Caco-2 (cell line): ENCODE measurements at regions not wholly inside any gene's neighbourhood (a gene's known extent, or its start where the extent isn't known, plus 50 kb on each side); places are given as distances from the start of the nearest gene placed in this dataset.
A peak's percentile ranks its signal among the peaks of the same experiment; 100 is the strongest.
"Not testable (repeated sequence)": the region's sequence is repeated elsewhere in the genome, so short reads cannot be mapped to it uniquely, and the experiment has no call there.

Source experiments
- BruUV-seq: library from RNA; stranded (reverse); fragments of 400-500 nt; replicated peaks from 2 replicates; lab custom pipeline; 2021; lab: Mats Ljungman, UMichigan
- CTCF ChIA-PET: fragments of 300-600 bp; sonication (Branson Sonifier 250); formaldehyde crosslinking; loops from one replicate; lab custom pipeline; 2022; ENCODE audit warnings: antibody characterized with exemption; lab: Charles Lee
- POLR2A ChIA-PET: fragments of 300-600 bp; sonication (Branson Sonifier 250); formaldehyde crosslinking; loops from one replicate; lab custom pipeline; 2022; ENCODE audit warnings: antibody characterized with exemption; lab: Charles Lee
- DNase-seq, 2 experiments: peaks; one replicate each; pipeline versions ENCODE4 v3.0.0 to v3.0.0-alpha.2; 2020 to 2022
- H3K27me3 ChIP-seq: replicated peaks from 2 replicates; pipeline ENCODE4 v1.6.0; 2011; ENCODE audit warnings: low read length; ENCODE audit not compliant: control insufficient read depth, insufficient read depth
- H3K36me3 ChIP-seq: 2 replicates; pipeline ENCODE4 v1.5.1; 2011; ENCODE audit warnings: low read length; ENCODE audit not compliant: control insufficient read depth, insufficient read depth
- H3K4me1 ChIP-seq: fragments of 250-450 bp; sonication (Bioruptor Pico); 2 replicates; pipeline ENCODE4 v1.5.1; 2020; ENCODE audit warnings: mild to moderate bottlenecking
- H3K4me3 ChIP-seq: 2 replicates; pipeline ENCODE4 v1.5.1; 2011; ENCODE audit warnings: low read depth, mild to moderate bottlenecking, control low read depth, low read length
- H3K9me3 ChIP-seq: fragments of 250-450 bp; sonication (Bioruptor Pico); 2 replicates; pipeline ENCODE4 v1.5.1; 2020; ENCODE audit warnings: mild to moderate bottlenecking, moderate library complexity
- H3K27ac Mint-ChIP-seq: one replicate; pipeline ENCODE4 v1.8.0; 2022; ENCODE audit warnings: mixed read lengths; ENCODE audit not compliant: unreplicated experiment
- H3K27me3 Mint-ChIP-seq: one replicate; pipeline ENCODE4 v1.8.0; 2022; ENCODE audit warnings: mixed read lengths; ENCODE audit not compliant: insufficient read depth, unreplicated experiment
- H3K36me3 Mint-ChIP-seq: one replicate; pipeline ENCODE4 v1.8.0; 2022; ENCODE audit warnings: mild to moderate bottlenecking, mixed read lengths; ENCODE audit not compliant: insufficient read depth, unreplicated experiment
- H3K4me1 Mint-ChIP-seq: one replicate; pipeline ENCODE4 v1.8.0; 2022; ENCODE audit warnings: low read depth, mixed read lengths; ENCODE audit not compliant: unreplicated experiment
- H3K4me3 Mint-ChIP-seq: one replicate; pipeline ENCODE4 v1.8.0; 2022; ENCODE audit warnings: mild to moderate bottlenecking, moderate library complexity, mixed read lengths; ENCODE audit not compliant: unreplicated experiment
- H3K9me3 Mint-ChIP-seq: one replicate; pipeline ENCODE4 v1.8.0; 2022; ENCODE audit warnings: mixed read lengths; ENCODE audit not compliant: unreplicated experiment
- intact Hi-C: fragments of 100-400 bp; cut with micrococcal nuclease; formaldehyde crosslinking; loops from one replicate; pipeline ENCODE4 v1.10.0; 2022; ENCODE audit not compliant: unreplicated experiment
- TF ChIP-seq, protein P1 (sequence below), 2 experiments: fragments of 200-600 bp in 1 of 2; IDR thresholded peaks; 1 replicate in 1 of 2; 2 replicates in 1 of 2; pipeline versions ENCODE4 v1.5.1 to v1.8.0; 2011 to 2022; ENCODE audit warnings: antibody characterized with exemption in 1 of 2, control low read depth in 1 of 2, inconsistent platforms in 1 of 2, low read depth in 1 of 2, low read length in 1 of 2, mild to moderate bottlenecking in 1 of 2, moderate library complexity in 1 of 2; ENCODE audit not compliant: insufficient read depth in 1 of 2, severe bottlenecking in 1 of 2, unreplicated experiment in 1 of 2

DNA sequence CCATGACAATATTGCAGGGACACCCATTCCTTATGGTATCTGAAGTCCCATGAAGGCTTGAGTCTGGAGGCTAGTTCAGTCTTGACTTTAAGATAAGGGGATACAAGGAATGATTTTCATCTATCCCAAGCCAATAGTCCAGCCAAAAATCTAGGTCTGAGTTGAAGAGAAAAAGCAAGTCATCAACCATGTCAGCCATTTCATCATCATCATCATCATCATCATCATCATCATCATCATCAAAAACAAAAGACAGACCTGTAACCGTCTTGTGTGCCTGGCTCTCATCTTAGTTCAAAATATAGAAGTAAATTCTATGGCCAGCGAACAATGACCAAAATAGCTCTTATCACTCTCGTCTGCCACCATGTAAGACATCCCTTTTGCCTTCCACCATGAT, 59.5 kb upstream of the FAM90A26 start:
- intact Hi-C loops, H3K9me3 ChIP-seq, H3K4me1 ChIP-seq, H3K9me3 Mint-ChIP-seq, H3K4me3 ChIP-seq, H3K4me3 Mint-ChIP-seq, DNase-seq, H3K27me3 Mint-ChIP-seq, H3K27me3 ChIP-seq, CTCF ChIA-PET, H3K36me3 ChIP-seq, H3K4me1 Mint-ChIP-seq, POLR2A ChIA-PET, H3K27ac Mint-ChIP-seq, BruUV-seq, H3K36me3 Mint-ChIP-seq: not testable (repeated sequence)

DNA sequence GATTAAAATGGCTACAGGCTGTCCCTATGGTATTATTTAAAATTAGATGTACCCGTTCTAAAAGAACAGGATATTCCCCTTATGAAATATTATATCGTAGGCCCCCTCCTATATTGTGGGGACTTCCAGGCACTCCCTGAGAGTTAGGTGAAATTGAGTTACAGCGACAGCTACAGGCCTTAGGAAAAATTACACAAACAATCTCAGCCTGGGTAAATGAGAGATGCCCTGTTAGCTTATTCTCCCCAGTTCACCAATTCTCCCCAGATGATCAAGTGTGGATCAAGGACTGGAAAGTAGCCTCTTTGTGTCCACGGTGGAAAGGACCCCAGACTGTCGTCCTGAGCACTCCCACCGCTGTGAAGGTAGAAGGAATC, 67.1 kb upstream of the FAM90A26 start:
- H3K4me1 ChIP-seq, intact Hi-C loops, H3K27ac Mint-ChIP-seq, H3K9me3 ChIP-seq, POLR2A ChIA-PET, H3K9me3 Mint-ChIP-seq, BruUV-seq, DNase-seq, H3K4me1 Mint-ChIP-seq, H3K27me3 ChIP-seq, H3K36me3 Mint-ChIP-seq, H3K27me3 Mint-ChIP-seq, H3K4me3 ChIP-seq, H3K36me3 ChIP-seq, H3K4me3 Mint-ChIP-seq: not testable (repeated sequence)
- CTCF ChIA-PET = interaction anchor here (1.0 kb wide), 1 partner anchor 103 kb away, joined by 5 read pairs; no protein-coding TSS in a partner anchor
- TF ChIP-seq, protein P1, sequence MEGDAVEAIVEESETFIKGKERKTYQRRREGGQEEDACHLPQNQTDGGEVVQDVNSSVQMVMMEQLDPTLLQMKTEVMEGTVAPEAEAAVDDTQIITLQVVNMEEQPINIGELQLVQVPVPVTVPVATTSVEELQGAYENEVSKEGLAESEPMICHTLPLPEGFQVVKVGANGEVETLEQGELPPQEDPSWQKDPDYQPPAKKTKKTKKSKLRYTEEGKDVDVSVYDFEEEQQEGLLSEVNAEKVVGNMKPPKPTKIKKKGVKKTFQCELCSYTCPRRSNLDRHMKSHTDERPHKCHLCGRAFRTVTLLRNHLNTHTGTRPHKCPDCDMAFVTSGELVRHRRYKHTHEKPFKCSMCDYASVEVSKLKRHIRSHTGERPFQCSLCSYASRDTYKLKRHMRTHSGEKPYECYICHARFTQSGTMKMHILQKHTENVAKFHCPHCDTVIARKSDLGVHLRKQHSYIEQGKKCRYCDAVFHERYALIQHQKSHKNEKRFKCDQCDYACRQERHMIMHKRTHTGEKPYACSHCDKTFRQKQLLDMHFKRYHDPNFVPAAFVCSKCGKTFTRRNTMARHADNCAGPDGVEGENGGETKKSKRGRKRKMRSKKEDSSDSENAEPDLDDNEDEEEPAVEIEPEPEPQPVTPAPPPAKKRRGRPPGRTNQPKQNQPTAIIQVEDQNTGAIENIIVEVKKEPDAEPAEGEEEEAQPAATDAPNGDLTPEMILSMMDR (IDR thresholded peaks at IDR 0.05; ENCODE audit: insufficient read depth in 1 of 2, low read depth in 1 of 2, low read length in 1 of 2, severe bottlenecking in 1 of 2, unreplicated experiment in 1 of 2) = peak in 1 of 2 experiments; percentile 28

DNA sequence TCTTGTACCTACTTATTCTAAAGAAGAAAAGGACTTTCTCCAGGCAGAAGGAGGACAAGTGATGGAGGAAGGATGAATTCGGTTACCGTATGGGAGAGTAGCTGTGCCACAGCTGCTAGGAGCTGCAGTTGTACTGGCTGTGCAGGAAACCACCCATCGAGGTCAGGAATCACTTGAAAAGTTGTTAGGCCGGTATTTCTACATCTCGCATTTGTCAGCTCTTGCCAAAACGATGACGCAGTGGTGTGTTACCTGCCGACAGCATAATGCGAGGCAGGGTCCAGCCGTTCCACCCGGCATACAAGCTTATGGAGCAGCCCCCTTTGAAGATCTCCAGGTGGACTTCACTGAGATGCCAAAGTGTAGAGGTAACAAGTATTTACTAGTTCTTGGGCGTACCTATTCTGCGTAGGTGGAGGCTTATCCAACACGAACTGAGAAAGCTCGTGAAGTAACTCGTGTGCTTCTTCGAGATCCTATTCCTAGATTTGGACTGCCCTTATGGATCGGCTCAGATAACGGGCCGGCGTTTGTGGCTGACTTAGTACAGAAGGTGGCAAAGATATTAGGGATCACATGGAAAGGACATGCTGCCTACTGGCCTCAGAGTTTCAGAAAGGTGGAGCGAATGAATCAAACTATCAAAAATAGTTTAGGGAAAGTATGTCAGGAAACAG, 67.6 kb upstream of the FAM90A26 start:
- H3K27ac Mint-ChIP-seq, H3K27me3 Mint-ChIP-seq, POLR2A ChIA-PET, intact Hi-C loops, H3K27me3 ChIP-seq, H3K4me1 Mint-ChIP-seq, H3K36me3 Mint-ChIP-seq, H3K4me3 ChIP-seq, H3K9me3 ChIP-seq, H3K36me3 ChIP-seq, H3K4me1 ChIP-seq, BruUV-seq, H3K9me3 Mint-ChIP-seq: not testable (repeated sequence)
- peak overlapping the region; percentile 21 for H3K4me3 Mint-ChIP-seq
- CTCF ChIA-PET = interaction anchor here (1.0 kb wide), 1 partner anchor 102 kb away, joined by 5 read pairs; no protein-coding TSS in a partner anchor
- DNase-seq = peak; percentile 19 to 40

GRCh38 chr4:9096330-9096729, 73.9 kb upstream of the FAM90A26 start:
- intact Hi-C loops, H3K4me1 Mint-ChIP-seq, H3K36me3 Mint-ChIP-seq, H3K4me3 ChIP-seq, DNase-seq, POLR2A ChIA-PET, H3K4me1 ChIP-seq, CTCF ChIA-PET, H3K9me3 ChIP-seq, H3K27me3 ChIP-seq, H3K4me3 Mint-ChIP-seq, BruUV-seq, H3K27ac Mint-ChIP-seq, H3K36me3 ChIP-seq: not testable (repeated sequence)
- peaks cover 31% of the 10 kb centered on the region for H3K9me3 Mint-ChIP-seq
- H3K27me3 Mint-ChIP-seq = peaks cover 15% of the 10 kb centered on the region

DNA sequence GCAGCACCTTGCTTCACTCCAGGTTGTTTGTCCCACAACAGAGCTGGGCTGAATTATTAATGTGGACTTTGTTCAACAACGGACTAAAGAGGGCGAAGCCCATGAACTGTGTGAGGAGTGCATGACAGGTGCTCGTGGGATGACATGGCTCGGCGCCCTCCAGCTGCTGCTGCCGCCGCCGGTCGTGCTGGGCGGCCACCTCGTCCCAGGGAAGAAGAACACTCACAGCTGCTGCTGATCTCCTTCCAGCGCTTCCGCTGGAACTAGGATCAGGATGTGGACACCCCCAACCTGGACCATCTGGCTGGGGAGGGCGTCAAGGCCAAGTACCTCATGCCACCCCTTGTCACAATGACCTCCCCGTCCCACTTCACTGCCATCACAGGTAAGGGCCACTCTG, 91.4 kb upstream of the FAM90A26 start:
- H3K4me1 ChIP-seq, H3K9me3 Mint-ChIP-seq, H3K27ac Mint-ChIP-seq, H3K36me3 ChIP-seq, H3K4me3 ChIP-seq, BruUV-seq, intact Hi-C loops, H3K4me1 Mint-ChIP-seq, POLR2A ChIA-PET, H3K27me3 Mint-ChIP-seq, H3K27me3 ChIP-seq, H3K4me3 Mint-ChIP-seq, H3K9me3 ChIP-seq, DNase-seq, H3K36me3 Mint-ChIP-seq: not testable (repeated sequence)
- CTCF ChIA-PET = interaction anchor here (0.5 kb wide), 1 partner anchor 49 kb away, joined by 3 read pairs; no protein-coding TSS in a partner anchor

GRCh38 chr4:9076974-9077373, 93.2 kb upstream of the FAM90A26 start:
- H3K9me3 Mint-ChIP-seq, H3K36me3 ChIP-seq, H3K4me3 ChIP-seq, H3K4me3 Mint-ChIP-seq, H3K27me3 Mint-ChIP-seq, CTCF ChIA-PET, POLR2A ChIA-PET, H3K36me3 Mint-ChIP-seq, H3K4me1 Mint-ChIP-seq, H3K9me3 ChIP-seq, H3K4me1 ChIP-seq, DNase-seq, H3K27ac Mint-ChIP-seq, intact Hi-C loops, H3K27me3 ChIP-seq, BruUV-seq: not testable (repeated sequence)
